Tibial nerve (tissue), 4 donors: ENCODE measurements at regions not wholly inside any gene's neighbourhood (a gene's known extent, or its start where the extent isn't known, plus 50 kb on each side); places are given as distances from the start of the nearest gene placed in this dataset.

Experiments
- DNase-seq, 2 donors: peaks; one replicate each; pipeline ENCODE4 v3.0.0-alpha.2; 2019; ENCODE audit warnings: low spot score in 2 of 2
- H3K27ac ChIP-seq, 4 donors: fragments of 200-600 bp; sonication (generic) in 3 of 4; one replicate each; pipeline ENCODE4 v1.5.1; 2017 to 2019; ENCODE audit warnings: mild to moderate bottlenecking in 1 of 4
- H3K27me3 ChIP-seq, 2 donors: fragments of 200-600 bp; sonication (generic) in 1 of 2; one replicate each; pipeline versions ENCODE4 v1.5.1 to v1.6.0; 2017 to 2019
- H3K36me3 ChIP-seq, 3 donors: fragments of 200-600 bp; sonication (generic); one replicate each; pipeline ENCODE4 v1.5.1; 2018 to 2019
- H3K4me1 ChIP-seq, 4 donors: fragments of 200-600 bp; sonication (generic) in 3 of 4; one replicate each; pipeline ENCODE4 v1.5.1; 2017 to 2019
- H3K4me3 ChIP-seq, 4 donors: fragments of 200-600 bp; sonication (generic) in 3 of 4; one replicate each; pipeline ENCODE4 v1.5.1; 2017 to 2019; ENCODE audit warnings: mild to moderate bottlenecking in 1 of 4, moderate library complexity in 1 of 4
- H3K9me3 ChIP-seq, 4 donors: fragments of 200-600 bp; sonication (generic) in 3 of 4; one replicate each; pipeline ENCODE4 v1.5.1; 2017 to 2019
- EP300 ChIP-seq, 2 donors: sonication (generic); formaldehyde crosslinking; IDR thresholded peaks; one replicate each; pipeline ENCODE4 v1.6.1; 2017; ENCODE audit warnings: antibody characterized with exemption in 2 of 2, mild to moderate bottlenecking in 1 of 2
- POLR2A ChIP-seq, 2 donors: fragments of 450-650 bp; IDR thresholded peaks; one replicate each; pipeline ENCODE4 v1.6.1; 2017; ENCODE audit warnings: antibody characterized with exemption in 2 of 2, mild to moderate bottlenecking in 2 of 2, moderate library complexity in 2 of 2
- WGBS, 2 donors: methylation state at CpG; one replicate each; pipeline ENCODE4 v1.1.5; 2018; 5-methylcytosine and 5-hydroxymethylcytosine counted together
- TF ChIP-seq, protein P1 (sequence below), 5 experiments: fragments of 200-600 bp in 3 of 5; fragments of 450-650 bp in 2 of 5; sonication (generic) in 3 of 5; IDR thresholded peaks; one replicate each; pipeline ENCODE4 v1.5.1; 2016 to 2019; ENCODE audit warnings: antibody characterized with exemption in 5 of 5, mild to moderate bottlenecking in 3 of 5, moderate library complexity in 2 of 5

DNA sequence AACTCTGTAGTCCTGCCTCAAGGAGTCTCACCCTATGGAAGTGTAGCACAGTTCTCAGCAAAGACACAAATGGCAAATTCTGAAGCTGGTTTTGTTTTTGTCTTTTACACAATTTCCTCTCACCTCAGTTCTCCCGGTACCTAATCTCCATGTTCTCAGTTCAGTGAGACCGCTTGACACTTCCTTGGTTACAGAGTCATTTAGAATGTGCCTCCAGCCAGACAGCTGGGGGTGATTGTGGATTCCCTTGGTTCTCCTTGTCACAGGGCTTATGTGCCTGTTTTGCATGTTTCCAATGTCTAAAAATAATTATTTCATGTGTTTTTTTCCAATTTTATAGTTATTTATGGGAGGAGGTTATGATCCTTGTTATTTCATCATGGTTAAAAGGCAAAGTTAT lies 379.5 kb upstream of the MAP2 start:
- Histone ChIP-seq H3K27ac (no peak overlapping the region), H3K4me1 (no peaks in the 10 kb centered on the region), H3K36me3 (no peaks in the 10 kb centered on the region), H3K27me3 (no peaks in the 10 kb centered on the region), H3K9me3 (no peaks in the 10 kb centered on the region), H3K4me3 (no peak overlapping the region)
- TF ChIP-seq EP300 (IDR thresholded peaks at IDR 0.05): no peak
- TF ChIP-seq, protein P1, sequence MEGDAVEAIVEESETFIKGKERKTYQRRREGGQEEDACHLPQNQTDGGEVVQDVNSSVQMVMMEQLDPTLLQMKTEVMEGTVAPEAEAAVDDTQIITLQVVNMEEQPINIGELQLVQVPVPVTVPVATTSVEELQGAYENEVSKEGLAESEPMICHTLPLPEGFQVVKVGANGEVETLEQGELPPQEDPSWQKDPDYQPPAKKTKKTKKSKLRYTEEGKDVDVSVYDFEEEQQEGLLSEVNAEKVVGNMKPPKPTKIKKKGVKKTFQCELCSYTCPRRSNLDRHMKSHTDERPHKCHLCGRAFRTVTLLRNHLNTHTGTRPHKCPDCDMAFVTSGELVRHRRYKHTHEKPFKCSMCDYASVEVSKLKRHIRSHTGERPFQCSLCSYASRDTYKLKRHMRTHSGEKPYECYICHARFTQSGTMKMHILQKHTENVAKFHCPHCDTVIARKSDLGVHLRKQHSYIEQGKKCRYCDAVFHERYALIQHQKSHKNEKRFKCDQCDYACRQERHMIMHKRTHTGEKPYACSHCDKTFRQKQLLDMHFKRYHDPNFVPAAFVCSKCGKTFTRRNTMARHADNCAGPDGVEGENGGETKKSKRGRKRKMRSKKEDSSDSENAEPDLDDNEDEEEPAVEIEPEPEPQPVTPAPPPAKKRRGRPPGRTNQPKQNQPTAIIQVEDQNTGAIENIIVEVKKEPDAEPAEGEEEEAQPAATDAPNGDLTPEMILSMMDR (IDR thresholded peaks at IDR 0.05): no peak
- no peak for TF ChIP-seq POLR2A (IDR thresholded peaks at IDR 0.05)
- DNase-seq: no peak
- WGBS, 2 donors: 82 to 83% methylated on average over 2 of the region's 2 CpGs

DNA sequence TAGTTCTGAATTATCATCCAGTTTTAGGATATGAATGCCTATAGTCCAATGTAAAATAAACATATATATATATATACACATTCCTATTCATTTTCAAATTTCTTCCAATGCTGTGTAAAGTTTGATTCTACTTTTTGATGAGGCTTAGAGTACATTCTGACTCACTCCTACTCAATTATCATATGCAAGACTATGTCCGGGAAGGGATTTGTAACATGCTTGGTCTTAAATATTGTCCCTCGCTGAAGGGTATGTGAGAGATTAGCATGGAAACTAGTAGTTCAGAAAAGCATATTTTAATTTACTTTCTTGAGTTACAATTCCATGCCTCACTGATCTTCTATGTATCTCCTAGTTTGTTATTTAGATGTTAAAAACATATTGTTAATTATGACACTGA lies 377.7 kb upstream of the MAP2 start:
- H3K4me3 ChIP-seq: no peak overlapping the region
- TF ChIP-seq, protein P1 (IDR thresholded peaks at IDR 0.05): no peak
- no peak for TF ChIP-seq POLR2A (IDR thresholded peaks at IDR 0.05)
- TF ChIP-seq EP300 (IDR thresholded peaks at IDR 0.05): no peak
- DNase-seq: no peak
- no peak overlapping the region for H3K27ac ChIP-seq
- no peaks in the 10 kb centered on the region for H3K27me3 ChIP-seq
- H3K4me1 ChIP-seq: no peaks in the 10 kb centered on the region
- H3K9me3 ChIP-seq: no peaks in the 10 kb centered on the region
- H3K36me3 ChIP-seq: no peaks in the 10 kb centered on the region
- WGBS, 2 donors: 92 to 95% methylated on average over 2 of the region's 2 CpGs

DNA sequence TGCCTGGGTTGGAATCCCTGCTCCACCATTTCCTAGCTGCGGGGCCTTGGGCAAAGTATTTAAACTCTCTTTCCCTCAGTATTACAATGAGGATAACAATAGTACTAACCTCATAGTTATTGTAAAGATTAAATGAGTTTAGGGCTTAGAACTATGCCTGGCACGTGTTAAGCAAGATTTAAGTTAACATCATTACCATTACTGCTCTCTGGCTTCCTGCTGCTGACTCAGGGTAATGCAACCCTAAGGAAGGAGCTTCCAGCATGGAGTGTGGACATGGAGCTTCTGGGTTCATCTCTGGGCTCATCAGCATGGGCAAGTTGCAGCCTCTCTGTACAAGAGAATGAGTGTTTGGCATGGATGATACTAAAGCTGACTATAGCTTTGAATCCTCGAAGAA lies 374.2 kb upstream of the MAP2 start:
- Histone ChIP-seq H3K27me3 (no peaks in the 10 kb centered on the region), H3K4me1 (no peaks in the 10 kb centered on the region), H3K36me3 (no peaks in the 10 kb centered on the region), H3K4me3 (no peak overlapping the region), H3K9me3 (no peaks in the 10 kb centered on the region), H3K27ac (no peak overlapping the region)
- TF ChIP-seq, protein P1 (IDR thresholded peaks at IDR 0.05): no peak
- TF ChIP-seq POLR2A (IDR thresholded peaks at IDR 0.05): no peak
- no peak for DNase-seq
- WGBS, 2 donors: 55 to 62% methylated on average over 3 of the region's 3 CpGs

DNA sequence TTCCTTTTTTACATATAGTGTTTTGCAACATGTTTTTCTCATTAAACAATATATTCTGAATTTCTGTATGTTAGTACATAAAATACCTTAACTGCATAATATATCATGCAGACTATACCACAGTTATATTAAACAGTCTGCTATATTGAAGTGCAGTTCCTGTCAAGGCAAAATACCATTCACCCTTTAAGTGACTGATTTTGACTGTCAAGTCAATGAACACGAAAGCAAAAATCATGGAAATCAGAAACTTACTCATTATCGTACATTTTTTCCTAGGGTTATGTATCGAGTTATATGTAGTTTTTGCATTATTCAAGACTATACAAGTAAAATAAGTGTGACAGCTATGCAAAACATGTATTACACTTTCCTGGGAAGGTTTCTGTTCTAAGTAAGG lies 361.6 kb upstream of the MAP2 start:
- no peak for DNase-seq
- Histone ChIP-seq H3K4me1 (no peaks in the 10 kb centered on the region), H3K27ac (no peak overlapping the region), H3K9me3 (no peaks in the 10 kb centered on the region), H3K27me3 (no peaks in the 10 kb centered on the region), H3K4me3 (no peak overlapping the region), H3K36me3 (no peaks in the 10 kb centered on the region)
- TF ChIP-seq, protein P1 (IDR thresholded peaks at IDR 0.05): no peak
- TF ChIP-seq EP300 (IDR thresholded peaks at IDR 0.05) (no peak), POLR2A (IDR thresholded peaks at IDR 0.05) (no peak)
- WGBS, 2 donors: 87 to 95% methylated on average over 3 of the region's 3 CpGs

DNA sequence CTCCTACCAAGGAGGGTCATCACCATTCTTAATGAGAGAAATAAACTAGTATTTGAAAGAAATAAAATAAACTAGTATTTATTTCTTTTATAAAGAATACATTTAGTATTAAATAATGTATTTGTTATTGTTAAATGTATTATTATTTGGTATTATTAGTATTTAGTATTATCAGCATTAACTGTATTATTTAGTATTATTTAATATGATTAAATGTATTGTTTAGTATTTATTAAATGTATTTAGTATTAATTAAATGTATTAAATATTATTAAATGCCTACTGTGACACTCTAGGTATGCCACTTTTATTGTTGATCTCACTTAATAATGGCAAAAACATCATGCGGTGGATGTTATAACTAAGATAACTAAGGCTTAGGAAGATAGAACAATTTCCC lies 353.6 kb upstream of the MAP2 start:
- no peaks in the 10 kb centered on the region for H3K27me3 ChIP-seq
- no peaks in the 10 kb centered on the region for H3K36me3 ChIP-seq
- 95 to 100% methylated on average over 1 of the region's 1 CpG for WGBS, 2 donors
- no peaks in the 10 kb centered on the region for H3K4me1 ChIP-seq
- H3K27ac ChIP-seq: no peak overlapping the region
- TF ChIP-seq POLR2A (IDR thresholded peaks at IDR 0.05) (no peak), EP300 (IDR thresholded peaks at IDR 0.05) (no peak)
- TF ChIP-seq, protein P1 (IDR thresholded peaks at IDR 0.05): no peak
- DNase-seq: no peak
- H3K9me3 ChIP-seq: no peaks in the 10 kb centered on the region
- no peak overlapping the region for H3K4me3 ChIP-seq
